ENCODE measurements at regions not wholly inside any gene's neighbourhood (a gene's known extent, or its start where the extent isn't known, plus 50 kb on each side); places are given as distances from the start of the nearest gene placed in this dataset.

GRCh38 chr14:101405171-101405883, 156.0 kb upstream of the DIO3 start:
- TF ChIP-seq EZH2phosphoT487 (IDR thresholded peaks at IDR 0.05; ENCODE audit: low read length) (no peak), CTCF (IDR thresholded peaks at IDR 0.05; ENCODE audit: low read length) (no peak)

Measured in MM.1S (cell line).